Stimulated activated naive CD4-positive, alpha-beta T cell treated with Interleukin-2 at 50 U/mL for 16 hours (primary cell): ENCODE measurements at regions not wholly inside any gene's neighbourhood (a gene's known extent, or its start where the extent isn't known, plus 50 kb on each side); places are given as distances from the start of the nearest gene placed in this dataset.

Source experiments
- DNase-seq: peaks from one replicate; lab custom pipeline; 2025; lab: John Stamatoyannopoulos, UW

DNA sequence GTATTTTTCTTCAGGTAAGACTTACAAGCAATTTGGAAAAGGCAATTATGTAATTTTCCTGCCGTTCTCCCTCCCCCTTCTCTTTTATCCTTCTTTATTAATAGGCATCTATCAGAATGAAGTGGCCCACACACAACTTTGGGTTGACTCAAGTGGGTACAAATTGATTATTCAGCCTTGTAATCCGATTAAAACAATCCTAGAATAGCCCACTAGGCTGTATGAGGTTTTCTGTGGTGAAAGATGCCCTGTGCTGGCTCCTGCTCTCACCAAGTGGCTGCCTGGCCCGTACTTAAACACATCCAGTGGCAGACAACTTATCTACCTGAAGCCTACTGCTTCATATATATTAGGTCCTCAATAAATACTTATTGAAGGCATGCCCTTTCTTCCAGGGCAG is 177.3 kb upstream of the C9orf72 start:
- no peak for DNase-seq

DNA sequence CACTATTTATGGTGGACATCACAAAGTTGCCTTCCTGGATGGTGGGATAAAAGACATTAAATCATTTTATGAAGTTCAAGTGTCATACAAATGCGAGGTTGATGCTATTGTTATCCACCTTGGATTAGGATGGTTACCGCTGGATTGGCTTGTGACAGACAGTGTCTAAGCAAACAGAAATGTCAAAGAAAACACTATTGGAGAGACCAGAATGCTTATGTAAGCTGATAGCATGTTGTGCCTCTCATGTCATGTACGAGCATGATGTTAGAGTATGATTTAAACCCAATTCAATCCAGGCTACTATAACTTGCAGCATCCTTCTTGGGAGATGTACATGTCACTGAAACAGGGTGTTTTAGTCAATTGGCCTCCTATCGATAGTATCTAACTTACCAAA is 178.8 kb upstream of the C9orf72 start:
- no peak for DNase-seq

DNA sequence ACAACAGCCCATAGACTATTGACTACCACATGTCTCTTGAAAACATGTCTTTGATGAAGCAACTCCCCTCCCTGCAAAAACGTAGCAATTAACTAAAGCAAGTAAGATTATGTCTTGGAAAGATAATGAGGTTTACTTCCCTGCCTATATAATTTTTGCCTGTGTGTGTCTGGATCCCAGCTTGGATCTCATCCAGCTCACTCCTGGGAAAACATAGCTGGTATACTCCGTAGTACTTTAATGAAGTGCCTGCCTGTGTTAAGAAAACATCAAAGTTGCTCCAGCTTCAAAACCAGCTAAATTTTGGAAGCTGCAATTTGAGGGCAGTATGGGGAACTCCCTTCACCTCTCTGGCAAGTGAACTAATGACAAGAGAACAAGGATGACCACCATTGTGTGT is 182.6 kb upstream of the C9orf72 start:
- DNase-seq, result no peak

DNA sequence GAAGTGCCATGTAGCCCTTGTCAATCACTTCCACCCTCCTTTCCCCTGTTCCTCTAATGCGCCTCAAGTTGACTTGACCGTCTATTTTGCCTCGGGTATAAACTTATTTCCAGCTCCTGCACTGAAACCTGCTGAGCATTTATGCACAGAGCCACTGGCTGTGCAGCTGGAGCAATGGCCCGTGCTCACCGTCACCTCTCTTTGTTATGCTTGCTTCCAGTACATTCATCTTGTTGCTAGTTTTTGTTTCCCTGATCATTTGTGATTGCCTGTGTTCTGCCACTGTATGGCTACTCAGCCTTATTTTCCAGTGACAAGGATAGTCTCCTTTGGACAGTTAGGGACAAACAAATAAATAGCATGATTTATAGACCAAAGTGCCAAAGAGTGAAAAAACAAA is 183.1 kb upstream of the C9orf72 start:
- DNase-seq, result no peak

DNA sequence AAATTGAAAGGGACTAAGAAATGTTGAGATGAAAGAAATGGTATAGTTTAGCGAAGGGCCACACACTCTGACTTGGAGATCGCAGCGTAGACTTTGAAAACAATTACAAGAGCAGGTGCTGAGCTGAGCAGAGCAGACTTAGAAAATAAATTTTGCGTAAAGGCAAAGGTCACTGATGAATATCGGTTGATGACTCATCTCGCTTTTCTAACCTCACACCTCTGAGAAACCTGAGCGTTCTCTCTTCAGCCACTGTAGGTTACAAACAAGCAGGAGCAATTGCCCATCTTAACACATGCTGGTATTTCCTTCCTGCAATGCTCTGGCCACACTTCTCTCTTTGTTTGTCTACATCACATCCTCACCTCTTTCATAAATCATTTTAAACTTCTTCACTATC is 190.6 kb upstream of the C9orf72 start:
- DNase-seq, result no peak

DNA sequence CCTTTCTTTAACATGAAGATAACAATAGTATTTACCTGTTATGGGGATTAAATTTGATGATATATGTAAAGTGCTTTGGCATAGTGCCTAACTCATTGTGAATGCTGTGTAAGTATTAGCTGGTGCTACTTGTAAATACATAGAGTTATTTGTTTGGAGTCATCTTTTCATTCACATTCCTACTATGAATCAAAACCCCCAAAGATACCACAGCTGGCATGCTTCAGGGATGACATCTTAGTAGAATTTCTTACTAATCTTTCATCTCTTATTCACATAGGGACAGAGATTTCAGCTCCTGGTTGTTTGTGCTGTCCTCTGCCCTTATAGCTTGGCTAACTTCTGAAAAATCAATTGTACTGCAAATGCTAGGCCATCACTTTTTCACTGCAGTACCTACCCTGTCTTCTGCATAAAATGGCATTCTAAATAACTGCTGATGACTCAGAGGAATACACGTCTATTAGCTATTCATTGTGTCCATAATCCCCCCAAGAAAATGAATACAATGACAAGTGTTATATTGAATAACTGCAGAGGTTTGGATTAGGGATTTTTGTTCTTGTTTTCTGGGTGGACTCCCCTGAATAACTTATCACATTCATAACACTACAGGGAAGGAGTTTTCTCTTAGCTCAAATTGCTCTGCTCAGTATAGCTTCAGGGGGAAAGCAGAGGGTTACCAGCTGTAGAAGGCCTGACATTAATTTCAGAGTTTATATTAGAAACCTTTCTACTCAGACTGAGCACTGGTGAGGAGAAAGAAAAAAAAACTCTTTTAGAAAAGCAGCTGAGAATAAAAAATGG is 192.2 kb upstream of the C9orf72 start:
- no peak for DNase-seq

DNA sequence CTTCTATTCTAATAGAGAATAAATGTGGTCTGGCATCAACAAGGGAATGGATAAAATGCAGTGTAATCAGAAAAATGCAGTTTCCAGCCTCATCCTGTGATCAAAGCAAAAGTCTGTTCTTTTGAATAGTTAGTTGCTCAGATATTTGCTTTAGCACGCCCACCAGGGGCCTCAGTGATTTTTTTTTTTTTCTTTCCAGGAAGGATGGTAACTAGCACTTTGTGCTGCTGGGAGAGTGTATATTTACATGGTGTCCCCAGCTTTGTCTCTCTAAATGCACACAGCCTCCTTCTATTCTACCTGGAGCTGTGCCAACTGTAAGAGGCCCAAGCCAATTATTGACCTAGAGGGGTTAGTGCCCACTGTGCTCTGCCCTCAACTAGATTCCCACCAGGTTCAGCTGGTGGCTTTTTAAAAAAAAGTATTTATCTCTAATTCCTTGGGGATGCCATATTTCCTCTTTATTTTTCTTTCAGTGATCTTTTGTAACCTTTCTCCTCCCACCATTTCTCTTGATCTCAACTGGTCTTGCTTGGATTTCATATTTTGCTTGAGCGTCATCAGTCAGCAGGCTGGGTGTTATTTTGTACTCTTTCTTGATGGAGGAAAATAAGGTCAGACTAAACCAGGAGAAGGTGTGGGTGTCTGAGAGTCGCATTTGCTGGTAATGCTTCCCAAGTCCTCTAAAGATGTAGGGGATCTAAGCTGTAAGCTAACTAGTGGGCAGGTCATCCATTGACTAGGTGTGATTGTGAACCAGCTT is 193.0 kb upstream of the C9orf72 start:
- no peak for DNase-seq

DNA sequence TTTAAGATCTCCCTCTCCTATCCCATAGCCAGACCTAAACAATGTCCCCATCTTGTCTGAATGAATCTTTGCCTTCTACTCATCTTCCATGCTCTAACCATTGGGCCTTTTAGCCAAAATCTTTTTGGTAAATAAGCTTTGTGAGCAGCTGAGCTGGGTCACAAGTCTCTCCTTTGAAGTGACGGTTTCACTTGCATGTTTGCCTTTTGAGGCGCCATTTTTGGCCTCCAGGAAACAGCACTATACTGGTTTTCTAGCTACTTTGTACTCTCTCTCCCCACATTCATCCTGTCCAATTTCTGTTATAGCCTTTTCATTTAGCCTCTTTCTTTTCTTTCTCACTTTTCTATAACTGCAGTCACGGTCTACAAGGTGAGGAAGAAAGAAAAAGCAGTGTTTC is 195.5 kb upstream of the C9orf72 start:
- DNase-seq, result no peak

DNA sequence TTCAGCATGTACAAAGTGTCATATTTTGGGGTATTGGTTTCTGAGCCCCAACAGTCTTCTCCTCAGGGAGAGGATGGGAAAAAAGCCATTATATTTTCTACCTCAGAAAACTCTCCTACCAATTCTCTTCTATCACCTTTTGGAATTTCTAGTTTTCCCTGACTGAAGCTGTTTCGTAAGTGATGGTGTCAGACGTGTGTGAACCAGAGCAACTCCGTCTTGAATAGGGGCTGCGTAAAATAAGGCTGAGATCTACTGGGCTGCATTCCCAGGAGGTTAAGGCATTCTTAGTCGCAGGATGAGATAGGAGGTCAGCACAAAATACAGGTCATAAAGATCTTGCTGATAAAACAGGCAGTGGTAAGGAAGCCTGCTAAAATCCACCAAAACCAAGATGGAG is 197.3 kb upstream of the C9orf72 start:
- DNase-seq, result no peak

DNA sequence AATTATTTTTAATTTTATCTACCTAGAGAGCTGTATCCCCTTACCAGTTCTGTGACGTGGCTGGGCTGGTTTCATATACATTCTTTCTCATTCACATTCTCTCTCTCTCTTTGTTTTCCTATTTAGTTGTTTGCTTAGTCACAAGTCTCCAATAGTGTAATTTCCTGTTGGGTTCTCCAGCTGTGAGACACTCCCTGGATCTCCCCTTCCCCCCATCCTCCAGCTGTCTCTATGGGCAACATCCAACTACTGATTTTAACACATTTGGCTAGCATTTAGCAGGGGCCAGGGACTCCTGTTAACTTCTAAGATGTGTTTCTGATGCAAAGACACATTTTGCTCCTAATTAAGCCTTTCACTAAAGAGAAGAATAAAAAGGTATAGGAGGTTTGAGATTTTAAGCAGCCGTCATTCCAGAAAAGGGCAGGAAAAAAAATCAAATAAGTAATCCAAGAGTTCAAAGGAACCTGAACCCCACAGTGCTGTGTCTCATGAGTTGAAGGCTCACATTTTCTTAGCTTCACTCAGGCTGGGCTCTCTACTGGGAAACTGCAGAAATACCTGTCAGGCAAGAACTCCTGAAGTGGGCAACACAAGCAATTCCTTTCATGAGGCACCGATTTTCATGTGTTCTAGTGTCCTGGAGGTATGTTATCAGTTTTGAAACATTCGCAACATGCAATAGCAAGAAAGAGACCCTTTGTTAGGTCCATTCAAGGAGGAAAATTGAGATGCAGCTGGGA is 198.7 kb upstream of the C9orf72 start:
- DNase-seq, result no peak

DNA sequence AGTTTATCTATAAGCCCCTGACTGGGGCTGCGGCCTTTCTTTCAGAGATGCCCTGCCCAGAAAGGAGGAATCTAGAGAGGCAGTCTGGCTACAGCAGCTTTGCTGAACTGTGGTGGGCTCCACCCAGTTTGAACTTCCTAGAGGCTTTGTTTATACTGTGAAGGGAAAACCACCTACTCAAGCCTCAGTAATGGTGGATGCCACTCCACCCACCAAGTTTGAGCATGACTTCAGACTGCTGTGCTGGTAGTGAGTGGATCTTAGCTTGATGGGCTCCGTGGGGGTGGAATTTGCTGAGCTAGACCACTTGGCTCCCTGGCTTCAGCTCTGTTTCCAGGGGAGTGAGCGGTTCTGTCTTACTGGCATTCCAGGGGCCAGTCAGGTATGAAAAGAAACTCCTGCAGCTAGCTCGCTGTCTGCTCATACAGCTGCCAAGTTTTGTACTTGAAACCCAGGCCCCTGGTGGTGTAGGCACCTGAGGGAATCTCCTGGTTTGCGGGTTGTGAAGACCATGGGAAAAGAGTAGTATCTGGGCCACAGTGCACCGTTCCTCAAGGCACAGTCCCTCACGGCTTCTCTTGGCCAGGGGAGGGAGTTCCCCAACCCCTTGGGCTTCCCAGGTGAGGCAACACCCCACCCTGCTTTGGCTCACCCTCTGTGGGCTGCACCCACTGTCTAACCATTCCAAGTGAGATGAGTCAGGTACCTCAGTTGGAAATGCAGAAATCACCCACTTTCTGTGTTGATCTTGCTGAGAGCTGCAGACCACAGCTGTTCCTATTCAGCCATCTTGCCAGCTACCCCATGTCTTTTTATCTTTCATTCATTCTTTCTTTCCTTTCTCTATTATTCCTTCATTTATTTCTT is 211.8 kb upstream of the C9orf72 start:
- no peak for DNase-seq

DNA sequence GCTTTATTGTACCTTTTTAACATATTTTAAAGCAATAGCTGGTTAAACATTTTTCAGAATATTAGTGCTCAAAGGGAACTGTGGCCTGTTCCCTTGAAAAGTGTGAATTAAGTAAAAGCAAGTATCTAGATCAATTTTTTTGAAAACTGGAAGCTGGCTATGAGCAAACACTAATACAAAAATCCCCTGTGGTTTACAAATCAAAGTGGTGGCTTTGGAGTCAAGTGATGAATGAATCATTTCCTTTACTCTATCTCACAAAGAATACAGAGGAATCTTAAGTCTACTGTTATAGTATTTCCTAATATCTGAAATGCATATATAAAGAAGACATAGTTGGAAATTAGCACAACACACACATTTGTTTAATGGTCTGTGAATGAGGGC is 212.4 kb upstream of the C9orf72 start:
- DNase-seq, result no peak

DNA sequence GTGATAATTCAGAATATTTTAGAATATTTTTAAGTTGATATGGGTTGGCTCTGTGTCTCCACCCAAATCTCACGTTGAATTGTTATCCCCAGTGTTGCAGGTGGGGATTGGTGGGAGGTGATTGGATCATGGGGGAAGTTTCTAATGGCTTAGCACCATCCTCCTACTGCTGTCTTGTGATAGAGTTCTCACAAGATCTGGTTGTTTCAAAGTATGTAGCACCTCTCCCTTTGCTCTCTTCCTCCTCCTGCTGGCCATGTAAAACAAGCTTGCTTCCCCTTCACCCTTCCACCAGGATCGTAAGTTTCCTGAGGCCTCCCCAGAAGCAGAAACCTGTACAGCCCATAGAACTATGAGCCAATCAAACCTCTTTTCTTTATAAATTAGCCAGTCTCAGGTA is 214.6 kb upstream of the C9orf72 start:
- no peak for DNase-seq

DNA sequence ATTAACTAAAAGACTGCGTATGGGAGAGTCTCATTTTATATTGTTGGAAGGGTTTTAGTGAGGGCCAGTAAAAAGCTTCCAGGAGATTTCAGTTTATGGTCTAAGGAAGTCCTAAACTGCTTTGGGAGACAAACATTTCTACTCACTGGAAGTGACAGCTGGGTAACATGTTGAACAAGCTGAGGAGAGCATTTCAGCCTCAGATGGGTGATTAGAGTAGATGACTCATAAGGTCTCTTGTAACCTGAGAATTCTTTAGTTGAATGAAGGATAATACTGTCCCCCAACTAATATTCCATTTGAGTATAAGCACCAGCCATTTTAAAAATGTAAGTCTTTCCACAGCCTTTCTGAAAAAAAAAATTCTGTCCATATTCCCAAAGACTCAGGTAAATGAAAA is 218.0 kb upstream of the C9orf72 start:
- DNase-seq, result no peak

DNA sequence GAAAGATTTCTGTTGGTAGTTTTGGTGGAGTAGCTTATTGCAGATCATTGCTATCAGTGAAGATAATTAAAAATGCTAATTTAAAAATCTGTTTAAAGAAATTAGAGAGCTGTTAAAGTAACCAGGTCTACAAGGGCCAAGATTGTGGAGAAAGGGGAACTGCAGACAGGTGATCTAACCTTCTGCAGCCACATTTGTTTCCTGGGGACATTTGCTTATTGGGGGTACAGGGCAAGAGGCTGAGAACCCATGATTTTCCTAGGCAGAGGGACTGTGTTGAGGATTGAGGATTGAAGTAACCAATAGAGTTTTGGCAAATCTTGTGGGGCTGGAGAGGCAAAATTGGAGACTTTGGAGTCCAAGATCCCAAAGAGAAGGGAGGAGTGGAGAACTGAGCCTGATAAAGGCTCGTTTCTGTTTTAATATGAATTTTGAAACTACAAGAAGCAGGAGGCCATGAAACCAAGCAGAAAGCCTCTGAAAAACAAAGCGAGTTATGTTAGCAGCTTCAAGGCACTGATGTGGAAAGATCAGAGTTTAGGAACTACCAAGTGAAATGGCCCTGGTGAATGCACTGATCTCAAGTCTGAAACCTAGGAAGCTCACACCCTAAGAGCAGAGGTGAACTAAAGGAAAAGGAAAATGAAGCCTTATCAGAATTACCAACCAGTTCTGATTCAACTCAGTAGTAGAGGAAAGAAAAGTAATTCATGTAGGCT is 219.8 kb upstream of the C9orf72 start:
- DNase-seq, result no peak

DNA sequence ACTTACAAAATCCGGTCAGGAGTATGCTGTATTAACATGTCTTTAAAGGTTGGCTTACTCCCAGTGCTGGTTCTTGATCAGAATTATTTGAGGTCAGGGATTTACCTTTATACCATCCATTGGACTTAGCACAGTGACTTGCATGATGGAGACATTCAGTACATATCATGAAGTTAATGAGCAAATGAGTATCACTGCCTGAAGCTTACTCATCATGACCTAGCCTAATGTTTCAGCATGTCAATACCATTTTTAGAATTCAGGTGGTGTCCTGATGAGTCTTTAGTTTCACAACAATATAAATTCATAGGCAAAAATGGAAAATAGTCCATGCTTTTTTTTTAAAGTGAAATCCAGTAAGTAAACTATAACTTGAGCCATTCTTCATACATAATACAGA is 226.0 kb upstream of the C9orf72 start:
- DNase-seq, result no peak

DNA sequence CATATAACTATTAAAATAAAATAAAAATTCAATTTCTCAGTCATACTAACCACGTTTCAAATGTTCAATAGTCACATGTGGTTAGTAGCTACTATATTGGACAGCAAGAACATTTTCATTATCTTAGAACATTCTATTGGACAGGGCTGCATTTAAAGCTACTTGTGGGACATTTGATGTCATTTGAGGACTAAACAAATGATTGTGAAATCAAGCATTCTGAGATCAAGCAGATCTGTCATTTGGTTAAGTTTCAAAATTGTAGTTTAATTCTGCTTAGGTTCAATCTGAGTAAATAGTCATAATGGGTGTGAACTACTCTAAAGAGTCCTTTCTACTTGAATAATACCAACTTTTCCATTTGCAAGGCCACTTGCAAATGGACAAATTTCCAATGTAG is 226.9 kb upstream of the C9orf72 start:
- no peak for DNase-seq

DNA sequence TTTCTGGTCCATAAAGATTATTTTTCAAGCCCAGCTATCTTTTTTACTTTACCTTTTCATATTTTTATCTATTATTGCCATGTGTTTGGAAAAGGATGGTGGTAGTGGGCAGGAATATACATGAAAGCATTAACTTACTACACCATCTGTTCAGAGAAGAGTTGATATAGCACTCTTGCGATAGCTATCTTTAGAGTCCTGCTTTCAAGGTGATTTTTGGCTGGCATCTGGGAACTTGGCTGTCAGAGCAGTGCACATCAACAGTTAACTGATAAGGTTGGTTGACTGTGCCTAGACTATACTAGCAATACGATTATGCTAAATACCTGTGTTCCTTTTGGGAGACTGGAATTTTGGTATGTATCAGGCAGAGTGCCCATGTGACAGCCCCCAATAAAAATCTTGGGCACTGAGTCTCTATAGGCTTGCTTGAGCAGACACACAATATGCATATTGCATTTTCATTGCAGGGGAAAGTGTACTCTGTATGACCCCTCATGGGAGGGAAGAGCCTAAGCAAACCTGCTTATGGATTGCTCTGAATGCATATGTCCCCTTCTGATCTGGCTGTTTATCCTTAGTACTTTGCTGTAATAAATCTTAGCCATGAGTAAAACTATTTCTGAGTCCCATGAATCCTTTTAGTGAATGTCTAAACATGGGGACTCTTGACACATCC is 227.6 kb upstream of the C9orf72 start:
- no peak for DNase-seq

DNA sequence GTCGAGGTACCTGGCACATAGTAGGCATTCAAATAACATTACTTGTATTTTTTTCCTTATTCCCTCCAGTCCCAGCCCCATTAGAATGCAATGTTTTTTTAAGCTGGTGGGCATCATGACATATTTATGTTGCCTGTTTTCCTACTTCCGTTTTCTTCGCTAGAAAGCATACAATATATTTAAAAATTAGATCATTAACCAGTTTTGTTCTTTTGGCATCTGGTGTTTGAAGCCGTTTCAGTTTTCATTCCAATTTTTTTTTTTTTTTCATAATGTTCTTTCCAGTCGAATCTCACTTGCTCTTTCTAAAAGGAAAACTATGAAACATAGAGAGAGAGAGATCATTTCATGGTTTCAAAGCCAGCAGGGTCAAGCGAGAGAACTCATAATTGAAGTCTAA is 228.3 kb upstream of the C9orf72 start:
- DNase-seq, result no peak

DNA sequence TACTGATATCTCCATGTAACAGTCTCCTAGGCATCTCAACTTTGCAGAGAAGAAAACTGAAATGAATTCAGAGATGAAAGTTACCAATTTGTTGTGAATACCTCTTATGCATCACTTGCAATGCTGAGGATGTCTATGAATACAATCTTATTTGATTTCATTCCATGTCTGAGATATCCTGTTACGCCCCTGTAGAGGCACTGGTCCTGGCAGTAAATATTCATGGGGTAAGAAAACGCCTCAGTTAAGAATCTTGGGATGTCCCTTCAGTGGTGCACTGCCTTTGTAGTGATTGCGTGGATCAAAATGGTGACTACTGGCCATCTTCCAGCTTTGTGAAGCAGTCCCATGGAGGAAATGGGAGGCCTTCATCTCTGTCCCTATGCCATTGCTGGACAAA is 229.1 kb upstream of the C9orf72 start:
- DNase-seq, result no peak

DNA sequence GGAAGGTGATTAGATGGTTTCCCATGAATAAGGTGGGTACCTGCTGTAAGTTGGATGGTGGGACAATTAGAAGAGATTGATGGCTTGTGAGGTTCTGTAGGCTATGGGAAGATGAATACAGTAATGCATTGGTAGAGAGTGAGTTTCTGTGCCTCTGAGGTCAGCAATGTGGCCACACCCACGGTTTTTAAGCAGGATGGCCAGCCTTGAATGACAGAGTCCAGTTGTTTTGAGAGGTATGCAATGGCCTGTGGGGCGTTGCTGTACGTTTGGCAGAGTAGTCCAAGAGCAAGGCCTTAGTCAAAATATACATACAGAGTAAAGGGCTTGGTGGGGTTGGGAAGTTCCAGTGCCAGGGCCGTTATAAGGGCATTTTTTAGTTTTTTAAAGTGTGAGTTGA is 235.6 kb upstream of the C9orf72 start:
- DNase-seq, result no peak
